ENCODE measurements at regions not wholly inside any gene's neighbourhood (a gene's known extent, or its start where the extent isn't known, plus 50 kb on each side); places are given as distances from the start of the nearest gene placed in this dataset.

DNA sequence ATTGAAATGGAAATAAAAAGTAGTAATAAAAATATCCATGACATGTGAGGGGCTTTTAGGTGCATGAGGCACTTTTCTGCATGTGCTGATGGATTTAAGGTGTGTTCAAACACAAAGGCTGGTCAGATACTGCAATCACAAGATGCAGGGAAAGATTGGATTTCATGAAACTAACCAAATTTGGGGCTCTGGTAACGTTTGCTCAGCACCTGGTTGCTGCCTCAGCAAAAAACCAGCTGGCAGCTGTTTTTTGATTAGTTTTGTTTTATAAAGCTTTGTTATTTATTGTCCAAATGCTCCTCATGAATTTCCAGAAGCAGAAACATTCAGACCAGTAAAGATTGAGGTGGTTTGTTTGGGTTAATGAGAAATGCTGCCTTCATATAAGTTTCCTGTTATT, 195.7 kb upstream of the NRG3 start:
- Histone ChIP-seq H3K9me3 (ENCODE audit: control insufficient read depth, insufficient read depth, low read depth, low read length) (no peaks in the 10 kb centered on the region), H3K36me3 (ENCODE audit: control insufficient read depth, insufficient read depth, low read length) (no peaks in the 10 kb centered on the region), H3K4me1 (ENCODE audit: control insufficient read depth, insufficient read depth, low read length) (no peaks in the 10 kb centered on the region), H3K4me3 (ENCODE audit: low read depth in 2 of 2, low read length in 2 of 2) (no peak overlapping the region), H3K27ac (ENCODE audit: low read length) (no peak overlapping the region), H3K27me3 (ENCODE audit: control insufficient read depth, insufficient read depth, low read length) (no peaks in the 10 kb centered on the region)
- DNase-seq (ENCODE audit: low read depth, low spot score) = no peak
- intact Hi-C loops (cut with micrococcal nuclease; ENCODE audit: unreplicated experiment) = no loop called here
- TF ChIP-seq, protein P1, sequence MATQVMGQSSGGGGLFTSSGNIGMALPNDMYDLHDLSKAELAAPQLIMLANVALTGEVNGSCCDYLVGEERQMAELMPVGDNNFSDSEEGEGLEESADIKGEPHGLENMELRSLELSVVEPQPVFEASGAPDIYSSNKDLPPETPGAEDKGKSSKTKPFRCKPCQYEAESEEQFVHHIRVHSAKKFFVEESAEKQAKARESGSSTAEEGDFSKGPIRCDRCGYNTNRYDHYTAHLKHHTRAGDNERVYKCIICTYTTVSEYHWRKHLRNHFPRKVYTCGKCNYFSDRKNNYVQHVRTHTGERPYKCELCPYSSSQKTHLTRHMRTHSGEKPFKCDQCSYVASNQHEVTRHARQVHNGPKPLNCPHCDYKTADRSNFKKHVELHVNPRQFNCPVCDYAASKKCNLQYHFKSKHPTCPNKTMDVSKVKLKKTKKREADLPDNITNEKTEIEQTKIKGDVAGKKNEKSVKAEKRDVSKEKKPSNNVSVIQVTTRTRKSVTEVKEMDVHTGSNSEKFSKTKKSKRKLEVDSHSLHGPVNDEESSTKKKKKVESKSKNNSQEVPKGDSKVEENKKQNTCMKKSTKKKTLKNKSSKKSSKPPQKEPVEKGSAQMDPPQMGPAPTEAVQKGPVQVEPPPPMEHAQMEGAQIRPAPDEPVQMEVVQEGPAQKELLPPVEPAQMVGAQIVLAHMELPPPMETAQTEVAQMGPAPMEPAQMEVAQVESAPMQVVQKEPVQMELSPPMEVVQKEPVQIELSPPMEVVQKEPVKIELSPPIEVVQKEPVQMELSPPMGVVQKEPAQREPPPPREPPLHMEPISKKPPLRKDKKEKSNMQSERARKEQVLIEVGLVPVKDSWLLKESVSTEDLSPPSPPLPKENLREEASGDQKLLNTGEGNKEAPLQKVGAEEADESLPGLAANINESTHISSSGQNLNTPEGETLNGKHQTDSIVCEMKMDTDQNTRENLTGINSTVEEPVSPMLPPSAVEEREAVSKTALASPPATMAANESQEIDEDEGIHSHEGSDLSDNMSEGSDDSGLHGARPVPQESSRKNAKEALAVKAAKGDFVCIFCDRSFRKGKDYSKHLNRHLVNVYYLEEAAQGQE (IDR thresholded peaks at IDR 0.05; ENCODE audit: insufficient read depth in 1 of 2, low read depth in 2 of 2, low read length in 1 of 2) = no peak
- no peak for TF ChIP-seq TCF7L2 (IDR thresholded peaks at IDR 0.05; ENCODE audit: low read depth, low read length)
- TF ChIP-seq POLR2AphosphoS5 (IDR thresholded peaks at IDR 0.05; ENCODE audit: low read depth, low read length) = no peak
- TF ChIP-seq, protein P2, sequence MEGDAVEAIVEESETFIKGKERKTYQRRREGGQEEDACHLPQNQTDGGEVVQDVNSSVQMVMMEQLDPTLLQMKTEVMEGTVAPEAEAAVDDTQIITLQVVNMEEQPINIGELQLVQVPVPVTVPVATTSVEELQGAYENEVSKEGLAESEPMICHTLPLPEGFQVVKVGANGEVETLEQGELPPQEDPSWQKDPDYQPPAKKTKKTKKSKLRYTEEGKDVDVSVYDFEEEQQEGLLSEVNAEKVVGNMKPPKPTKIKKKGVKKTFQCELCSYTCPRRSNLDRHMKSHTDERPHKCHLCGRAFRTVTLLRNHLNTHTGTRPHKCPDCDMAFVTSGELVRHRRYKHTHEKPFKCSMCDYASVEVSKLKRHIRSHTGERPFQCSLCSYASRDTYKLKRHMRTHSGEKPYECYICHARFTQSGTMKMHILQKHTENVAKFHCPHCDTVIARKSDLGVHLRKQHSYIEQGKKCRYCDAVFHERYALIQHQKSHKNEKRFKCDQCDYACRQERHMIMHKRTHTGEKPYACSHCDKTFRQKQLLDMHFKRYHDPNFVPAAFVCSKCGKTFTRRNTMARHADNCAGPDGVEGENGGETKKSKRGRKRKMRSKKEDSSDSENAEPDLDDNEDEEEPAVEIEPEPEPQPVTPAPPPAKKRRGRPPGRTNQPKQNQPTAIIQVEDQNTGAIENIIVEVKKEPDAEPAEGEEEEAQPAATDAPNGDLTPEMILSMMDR (IDR thresholded peaks at IDR 0.05) = no peak
- TF ChIP-seq SIN3A (IDR thresholded peaks at IDR 0.05; ENCODE audit: borderline replicate concordance, insufficient read depth, low read depth, low read length) = no peak
- ATAC-seq = no peak
- ChIA-PET CTCF (no interaction called here), POLR2A (no interaction called here)
- no TSS peak for BruUV-seq (replicated peaks)
- in situ Hi-C loops (cut with HindIII; ENCODE audit: low pct_unique_long_range_greater_than_20kb, low sequenced_read_pairs) = no loop called here

GRCh38 chr10:81680359-81680758, 194.6 kb upstream of the NRG3 start:
- intact Hi-C loops (cut with micrococcal nuclease; ENCODE audit: unreplicated experiment) = no loop called here
- DNase-seq (ENCODE audit: low read depth, low spot score) = no peak
- POLR2A ChIA-PET = no interaction called here
- no peak for ATAC-seq
- CTCF ChIA-PET = no interaction called here
- Histone ChIP-seq H3K4me1 (ENCODE audit: control insufficient read depth, insufficient read depth, low read length) (no peaks in the 10 kb centered on the region), H3K27ac (ENCODE audit: low read length) (no peak overlapping the region), H3K27me3 (ENCODE audit: control insufficient read depth, insufficient read depth, low read length) (no peaks in the 10 kb centered on the region), H3K36me3 (ENCODE audit: control insufficient read depth, insufficient read depth, low read length) (no peaks in the 10 kb centered on the region), H3K4me3 (ENCODE audit: low read depth in 2 of 2, low read length in 2 of 2) (no peak overlapping the region), H3K9me3 (ENCODE audit: control insufficient read depth, insufficient read depth, low read depth, low read length) (no peaks in the 10 kb centered on the region)
- in situ Hi-C loops (cut with HindIII; ENCODE audit: low pct_unique_long_range_greater_than_20kb, low sequenced_read_pairs) = no loop called here
- BruUV-seq (replicated peaks) = no TSS peak
- TF ChIP-seq TCF7L2 (IDR thresholded peaks at IDR 0.05; ENCODE audit: low read depth, low read length) (no peak), SIN3A (IDR thresholded peaks at IDR 0.05; ENCODE audit: borderline replicate concordance, insufficient read depth, low read depth, low read length) (no peak), POLR2AphosphoS5 (IDR thresholded peaks at IDR 0.05; ENCODE audit: low read depth, low read length) (no peak)
- TF ChIP-seq, protein P2 (IDR thresholded peaks at IDR 0.05) = no peak
- TF ChIP-seq, protein P1 (IDR thresholded peaks at IDR 0.05; ENCODE audit: insufficient read depth in 1 of 2, low read depth in 2 of 2, low read length in 1 of 2) = no peak

Measured in Panc1 (cell line).